ENCODE measurements at regions not wholly inside any gene's neighbourhood (a gene's known extent, or its start where the extent isn't known, plus 50 kb on each side); places are given as distances from the start of the nearest gene placed in this dataset.

GRCh38 chr4:184537269-184538022, 63.1 kb upstream of the IRF2 start:
- H3K4me1 Mint-ChIP-seq, result peaks cover 47% of the 10 kb centered on the region
- no peaks in the 10 kb centered on the region for H3K27me3 Mint-ChIP-seq
- H3K27ac Mint-ChIP-seq, result peak overlapping the region; percentile 89

GRCh38 chr4:184536881-184537248, 62.5 kb upstream of the IRF2 start:
- Mint-ChIP-seq H3K4me1 (peaks cover 49% of the 10 kb centered on the region), H3K27ac (peak overlapping the region; percentile 89), H3K36me3 (peaks cover 4% of the 10 kb centered on the region), H3K27me3 (no peaks in the 10 kb centered on the region), H3K9me3 (no peaks in the 10 kb centered on the region), H3K4me3 (peak overlapping the region; percentile 87)
- CTCF ChIA-PET, result interaction anchor here (0.7 to 4.5 kb wide), 4 partner anchors 30 to 272 kb away, joined by 3 to 49 read pairs (median 14); no protein-coding TSS in a partner anchor
- DNase-seq, result no peak

More at GRCh38 chr4:184537269-184538022, 63.1 kb upstream of the IRF2 start:
- peaks cover 4% of the 10 kb centered on the region for H3K36me3 Mint-ChIP-seq
- CTCF ChIA-PET, result interaction anchor here (0.7 to 4.5 kb wide), 4 partner anchors 31 to 272 kb away, joined by 3 to 49 read pairs (median 14); no protein-coding TSS in a partner anchor
- H3K9me3 Mint-ChIP-seq, result no peaks in the 10 kb centered on the region
- peak overlapping the region; percentile 87 for H3K4me3 Mint-ChIP-seq
- peak; percentile 92 for DNase-seq

- peak overlapping the region; percentile 87 for H3K4me3 Mint-ChIP-seq
- DNase-seq, result no peak
- peak overlapping the region; percentile 94 for H3K27ac Mint-ChIP-seq
- H3K36me3 Mint-ChIP-seq, result peaks cover 4% of the 10 kb centered on the region
- no peaks in the 10 kb centered on the region for H3K27me3 Mint-ChIP-seq
- no peaks in the 10 kb centered on the region for H3K9me3 Mint-ChIP-seq
- peaks cover 52% of the 10 kb centered on the region for H3K4me1 Mint-ChIP-seq
- CTCF ChIA-PET, result interaction anchor here (0.7 to 4.5 kb wide), 9 partner anchors 10 to 271 kb away, joined by 3 to 49 read pairs (median 5); partner anchors contain the start of gene IRF2
Observed at GRCh38 chr4:184536065-184536880, 61.9 kb upstream of the IRF2 start.

DNA sequence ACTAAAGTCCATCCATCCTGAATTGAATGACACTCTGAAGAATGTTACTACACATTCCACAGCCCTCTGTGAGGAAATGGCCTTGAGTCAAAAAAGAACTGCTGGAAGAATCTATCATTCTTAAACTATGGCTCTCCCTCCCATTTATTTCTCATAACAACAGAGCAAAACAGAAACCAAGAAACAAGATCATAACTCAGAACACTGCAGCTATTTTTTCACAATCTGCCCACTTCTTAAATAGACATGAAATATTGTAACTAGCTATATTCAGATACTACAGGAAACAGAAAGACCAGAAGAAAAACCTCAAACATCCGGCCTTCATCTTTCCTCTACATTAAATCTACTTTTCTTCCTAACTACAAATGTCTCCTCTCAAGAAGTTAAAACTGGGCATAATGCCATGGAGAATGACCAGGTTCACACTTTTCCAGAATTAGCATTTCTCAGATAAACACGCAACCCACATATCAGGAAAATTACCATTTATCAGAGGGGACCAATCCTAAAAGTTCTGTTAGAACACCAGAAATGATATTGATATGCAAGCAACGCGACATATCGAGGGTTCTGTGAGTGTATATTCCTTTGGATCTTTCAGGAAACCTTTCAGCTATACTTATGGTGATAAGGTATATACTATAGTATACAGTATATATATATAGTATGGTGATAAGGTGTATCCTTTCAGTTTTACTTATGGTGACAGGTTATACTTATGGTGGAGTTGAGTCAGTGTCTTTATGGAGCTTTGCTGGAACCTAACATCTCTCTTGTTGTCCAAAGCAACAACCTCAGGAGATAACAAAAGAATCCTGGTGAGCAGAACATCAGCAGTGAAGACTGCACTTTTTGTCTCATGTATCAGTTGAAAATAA, 60.4 kb upstream of the IRF2 start:
- CTCF ChIA-PET, result interaction anchor here (0.9 to 4.5 kb wide), 8 partner anchors 9 to 270 kb away, joined by 3 to 49 read pairs (median 6); no protein-coding TSS in a partner anchor
- no peaks in the 10 kb centered on the region for H3K9me3 Mint-ChIP-seq
- H3K27ac Mint-ChIP-seq, result peak overlapping the region; percentile 94
- peaks cover 4% of the 10 kb centered on the region for H3K36me3 Mint-ChIP-seq
- peak overlapping the region; percentile 56 for H3K4me3 Mint-ChIP-seq
- no peaks in the 10 kb centered on the region for H3K27me3 Mint-ChIP-seq
- DNase-seq, result no peak
- H3K4me1 Mint-ChIP-seq, result peaks cover 52% of the 10 kb centered on the region

DNA sequence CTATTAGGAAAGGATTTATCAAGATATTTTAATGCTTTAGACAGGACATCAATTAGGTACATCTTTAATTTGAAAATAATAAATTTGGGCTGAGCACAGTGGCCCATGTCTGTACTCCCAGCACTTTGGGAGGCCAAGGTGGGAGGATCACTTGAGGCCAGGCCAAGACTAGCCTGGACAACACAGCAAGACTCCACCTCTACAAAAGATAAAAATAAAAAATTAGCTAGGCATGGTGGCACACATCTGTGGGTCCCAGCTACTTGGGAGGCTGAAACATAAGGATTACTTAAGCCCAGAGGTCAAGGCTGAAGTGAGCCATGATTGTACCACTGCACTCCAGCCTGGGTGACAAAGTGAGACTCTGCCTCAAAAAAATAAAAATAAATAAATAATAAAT, 59.6 kb upstream of the IRF2 start:
- peaks cover 4% of the 10 kb centered on the region for H3K36me3 Mint-ChIP-seq
- peak overlapping the region; percentile 19 for H3K4me3 Mint-ChIP-seq
- no peak for DNase-seq
- H3K4me1 Mint-ChIP-seq, result peaks cover 53% of the 10 kb centered on the region
- H3K9me3 Mint-ChIP-seq, result no peaks in the 10 kb centered on the region
- no peaks in the 10 kb centered on the region for H3K27me3 Mint-ChIP-seq
- H3K27ac Mint-ChIP-seq, result peak overlapping the region; percentile 90
- CTCF ChIA-PET, result interaction anchor here (1.2 to 4.5 kb wide), 3 partner anchors 9 to 269 kb away, joined by 3 to 49 read pairs (median 19); no protein-coding TSS in a partner anchor

DNA sequence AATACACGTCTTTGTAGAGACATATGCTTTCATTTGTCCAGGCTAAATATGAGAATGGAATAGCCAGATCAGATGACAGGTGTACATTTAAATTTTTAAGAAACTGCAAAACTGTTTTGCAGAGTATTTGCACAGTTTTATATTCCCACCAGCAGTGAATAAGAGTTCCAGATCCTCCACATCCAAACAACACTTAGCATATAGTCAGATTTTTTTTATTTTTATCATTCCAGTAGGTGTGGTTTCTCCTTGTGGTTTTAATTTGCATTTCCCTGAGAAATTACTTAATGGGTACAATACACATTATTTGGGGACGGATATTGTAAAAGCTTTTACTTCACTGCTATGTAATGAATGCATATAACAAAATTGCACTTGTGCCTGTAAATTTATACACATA, 56.7 kb upstream of the IRF2 start:
- peaks cover 39% of the 10 kb centered on the region for H3K4me1 Mint-ChIP-seq
- CTCF ChIA-PET, result no interaction called here
- H3K27ac Mint-ChIP-seq, result no peak overlapping the region
- H3K36me3 Mint-ChIP-seq, result peaks cover 7% of the 10 kb centered on the region
- H3K4me3 Mint-ChIP-seq, result no peak overlapping the region
- peaks cover 2% of the 10 kb centered on the region for H3K9me3 Mint-ChIP-seq
- no peaks in the 10 kb centered on the region for H3K27me3 Mint-ChIP-seq
- DNase-seq, result no peak

DNA sequence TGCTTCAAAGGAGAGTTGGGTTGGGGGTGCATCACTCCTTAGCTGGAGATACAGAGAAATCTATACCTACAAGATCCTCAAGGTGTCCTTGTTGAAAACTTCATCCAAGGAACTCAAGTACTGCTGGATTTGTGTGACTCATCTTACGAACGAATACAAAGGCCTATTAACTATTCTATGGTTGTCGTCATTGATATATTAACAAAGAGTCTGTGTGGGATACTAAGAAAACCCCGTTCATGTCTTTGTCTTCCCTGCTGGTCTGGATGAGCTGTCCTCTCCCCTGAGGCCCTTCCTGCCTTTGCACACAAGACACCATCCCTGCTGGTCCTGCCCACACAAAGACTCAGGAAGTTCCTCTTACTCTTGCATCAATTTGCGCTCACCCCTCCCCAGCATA, 54.9 kb upstream of the IRF2 start:
- no peak overlapping the region for H3K27ac Mint-ChIP-seq
- no peaks in the 10 kb centered on the region for H3K27me3 Mint-ChIP-seq
- no peak overlapping the region for H3K4me3 Mint-ChIP-seq
- CTCF ChIA-PET, result interaction anchor here (1.2 kb wide), 1 partner anchor 15 kb away, joined by 3 read pairs; no protein-coding TSS in a partner anchor
- peaks cover 13% of the 10 kb centered on the region for H3K9me3 Mint-ChIP-seq
- peaks cover 22% of the 10 kb centered on the region for H3K4me1 Mint-ChIP-seq
- DNase-seq, result no peak
- H3K36me3 Mint-ChIP-seq, result peaks cover 13% of the 10 kb centered on the region

GRCh38 chr4:184528713-184529112, 54.4 kb upstream of the IRF2 start:
- Mint-ChIP-seq H3K36me3 (peaks cover 13% of the 10 kb centered on the region), H3K27ac (no peak overlapping the region)
- CTCF ChIA-PET, result no interaction called here

GRCh38 chr4:184528051-184528450, 53.7 kb upstream of the IRF2 start:
- no peak for DNase-seq
- peaks cover 13% of the 10 kb centered on the region for H3K9me3 Mint-ChIP-seq
- H3K36me3 Mint-ChIP-seq, result peaks cover 10% of the 10 kb centered on the region
- no peak overlapping the region for H3K27ac Mint-ChIP-seq
- CTCF ChIA-PET, result no interaction called here
- no peak overlapping the region for H3K4me3 Mint-ChIP-seq
- H3K27me3 Mint-ChIP-seq, result no peaks in the 10 kb centered on the region
- H3K4me1 Mint-ChIP-seq, result peaks cover 13% of the 10 kb centered on the region

More at GRCh38 chr4:184528713-184529112, 54.4 kb upstream of the IRF2 start:
- H3K4me3 Mint-ChIP-seq, result no peak overlapping the region
- H3K27me3 Mint-ChIP-seq, result no peaks in the 10 kb centered on the region
- H3K4me1 Mint-ChIP-seq, result peaks cover 19% of the 10 kb centered on the region
- DNase-seq, result no peak
- H3K9me3 Mint-ChIP-seq, result peaks cover 13% of the 10 kb centered on the region

DNA sequence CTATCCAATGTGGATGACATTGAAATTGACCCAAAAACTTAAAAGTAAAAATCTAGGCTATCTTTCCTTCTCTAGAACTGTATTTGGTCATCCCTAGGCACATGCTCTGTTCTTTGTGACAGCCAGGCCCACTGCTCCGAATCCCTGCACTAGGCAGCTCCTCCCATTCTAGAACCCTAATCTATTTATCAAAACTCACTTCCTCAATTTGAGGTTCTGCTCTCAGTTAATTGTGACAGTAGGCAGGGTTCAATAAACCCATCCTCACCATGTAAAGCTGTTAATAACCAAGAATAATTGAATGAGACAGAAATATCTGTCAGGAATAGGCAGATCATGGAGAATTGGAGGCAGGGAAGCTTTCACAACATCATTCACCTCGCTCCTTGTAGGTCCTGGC, 51.9 kb upstream of the IRF2 start:
- Mint-ChIP-seq H3K36me3 (peaks cover 14% of the 10 kb centered on the region), H3K27me3 (peaks cover 3% of the 10 kb centered on the region), H3K4me3 (no peak overlapping the region), H3K4me1 (peaks cover 8% of the 10 kb centered on the region), H3K9me3 (peaks cover 16% of the 10 kb centered on the region), H3K27ac (no peak overlapping the region)
- no peak for DNase-seq
- CTCF ChIA-PET, result interaction anchor here (0.6 to 1.7 kb wide), 4 partner anchors 9 to 262 kb away, joined by 3 to 7 read pairs (median 4); no protein-coding TSS in a partner anchor
